Activated T-helper 17 cell treated with anti-CD3 and anti-CD28 coated beads, Interleukin-2, amount 50 U/mL, for 72 hours (primary cell): ENCODE measurements at regions not wholly inside any gene's neighbourhood (a gene's known extent, or its start where the extent isn't known, plus 50 kb on each side); places are given as distances from the start of the nearest gene placed in this dataset.

ENCODE experiments used
- ATAC-seq: fragments of 150-1000 bp; cut with Tn5 transposase; replicated peaks from 2 replicates; pipeline ENCODE4 v1.10.0; 2021; ENCODE audit warnings: mild to moderate bottlenecking, moderate library complexity
- H3K27ac Mint-ChIP-seq: one replicate; pipeline ENCODE4 v1.8.0; 2022; ENCODE audit warnings: mixed read lengths
- H3K27me3 Mint-ChIP-seq: one replicate; pipeline ENCODE4 v1.8.0; 2022; ENCODE audit warnings: mixed read lengths
- H3K36me3 Mint-ChIP-seq: one replicate; pipeline ENCODE4 v1.8.0; 2022; ENCODE audit warnings: low read depth, mild to moderate bottlenecking, mixed read lengths
- H3K4me1 Mint-ChIP-seq: one replicate; pipeline ENCODE4 v1.8.0; 2022; ENCODE audit warnings: mixed read lengths
- H3K4me3 Mint-ChIP-seq: one replicate; pipeline ENCODE4 v1.8.0; 2022; ENCODE audit warnings: mild to moderate bottlenecking, mixed read lengths
- H3K9me3 Mint-ChIP-seq: one replicate; pipeline ENCODE4 v1.8.0; 2022; ENCODE audit warnings: mixed read lengths

GRCh38 chrX:10365532-10366265 lies 208.9 kb downstream of the CLCN4 start:
- Mint-ChIP-seq H3K4me1 (no peaks in the 10 kb centered on the region), H3K4me3 (no peak overlapping the region), H3K27ac (no peak overlapping the region), H3K27me3 (no peaks in the 10 kb centered on the region), H3K9me3 (no peaks in the 10 kb centered on the region), H3K36me3 (no peaks in the 10 kb centered on the region)
- no peak for ATAC-seq

- H3K36me3 Mint-ChIP-seq = no peaks in the 10 kb centered on the region
- ATAC-seq = no peak
- H3K9me3 Mint-ChIP-seq = no peaks in the 10 kb centered on the region
- H3K4me3 Mint-ChIP-seq = no peak overlapping the region
- H3K27ac Mint-ChIP-seq = no peak overlapping the region
- H3K27me3 Mint-ChIP-seq = no peaks in the 10 kb centered on the region
- no peaks in the 10 kb centered on the region for H3K4me1 Mint-ChIP-seq
Observed at GRCh38 chrX:10367406-10367805, 210.6 kb downstream of the CLCN4 start.

GRCh38 chrX:10370976-10371375 lies 214.2 kb downstream of the CLCN4 start:
- Mint-ChIP-seq H3K4me3 (no peak overlapping the region), H3K9me3 (no peaks in the 10 kb centered on the region), H3K36me3 (no peaks in the 10 kb centered on the region), H3K27ac (no peak overlapping the region), H3K4me1 (no peaks in the 10 kb centered on the region), H3K27me3 (no peaks in the 10 kb centered on the region)
- no peak for ATAC-seq

- no peak overlapping the region for H3K4me3 Mint-ChIP-seq
- no peak overlapping the region for H3K27ac Mint-ChIP-seq
- no peaks in the 10 kb centered on the region for H3K36me3 Mint-ChIP-seq
- ATAC-seq = no peak
- no peaks in the 10 kb centered on the region for H3K9me3 Mint-ChIP-seq
- H3K27me3 Mint-ChIP-seq = no peaks in the 10 kb centered on the region
- H3K4me1 Mint-ChIP-seq = no peaks in the 10 kb centered on the region
Observed at GRCh38 chrX:10377427-10377826, 220.7 kb downstream of the CLCN4 start.

- Mint-ChIP-seq H3K9me3 (no peaks in the 10 kb centered on the region), H3K27ac (no peak overlapping the region), H3K36me3 (no peaks in the 10 kb centered on the region), H3K4me1 (no peaks in the 10 kb centered on the region), H3K4me3 (no peak overlapping the region), H3K27me3 (no peaks in the 10 kb centered on the region)
- no peak for ATAC-seq
Observed at GRCh38 chrX:10379878-10380277, 223.1 kb downstream of the CLCN4 start.

GRCh38 chrX:10380300-10380699 lies 223.5 kb downstream of the CLCN4 start:
- H3K4me3 Mint-ChIP-seq = no peak overlapping the region
- H3K36me3 Mint-ChIP-seq = no peaks in the 10 kb centered on the region
- H3K9me3 Mint-ChIP-seq = no peaks in the 10 kb centered on the region
- no peaks in the 10 kb centered on the region for H3K4me1 Mint-ChIP-seq
- H3K27me3 Mint-ChIP-seq = no peaks in the 10 kb centered on the region
- no peak for ATAC-seq
- H3K27ac Mint-ChIP-seq = no peak overlapping the region

GRCh38 chrX:10381193-10381592 lies 224.4 kb downstream of the CLCN4 start:
- Mint-ChIP-seq H3K4me1 (no peaks in the 10 kb centered on the region), H3K27ac (no peak overlapping the region), H3K4me3 (no peak overlapping the region), H3K27me3 (no peaks in the 10 kb centered on the region), H3K9me3 (no peaks in the 10 kb centered on the region), H3K36me3 (no peaks in the 10 kb centered on the region)
- no peak for ATAC-seq

- no peaks in the 10 kb centered on the region for H3K9me3 Mint-ChIP-seq
- H3K4me3 Mint-ChIP-seq = no peak overlapping the region
- no peaks in the 10 kb centered on the region for H3K36me3 Mint-ChIP-seq
- no peaks in the 10 kb centered on the region for H3K4me1 Mint-ChIP-seq
- no peak for ATAC-seq
- no peaks in the 10 kb centered on the region for H3K27me3 Mint-ChIP-seq
- no peak overlapping the region for H3K27ac Mint-ChIP-seq
Observed at GRCh38 chrX:10387011-10387410, 230.2 kb downstream of the CLCN4 start.

- no peak for ATAC-seq
- Mint-ChIP-seq H3K4me3 (no peak overlapping the region), H3K4me1 (no peaks in the 10 kb centered on the region), H3K27me3 (no peaks in the 10 kb centered on the region), H3K27ac (no peak overlapping the region), H3K9me3 (no peaks in the 10 kb centered on the region), H3K36me3 (no peaks in the 10 kb centered on the region)
Observed at GRCh38 chrX:10390187-10390586, 230.2 kb downstream of the MID1 start.

- Mint-ChIP-seq H3K27me3 (no peaks in the 10 kb centered on the region), H3K4me3 (no peak overlapping the region), H3K36me3 (no peaks in the 10 kb centered on the region), H3K4me1 (no peaks in the 10 kb centered on the region), H3K9me3 (peaks cover 4% of the 10 kb centered on the region), H3K27ac (no peak overlapping the region)
- ATAC-seq = no peak
Observed at GRCh38 chrX:10393241-10393640, 227.1 kb downstream of the MID1 start.

GRCh38 chrX:10393899-10394298 lies 226.5 kb downstream of the MID1 start:
- H3K36me3 Mint-ChIP-seq = no peaks in the 10 kb centered on the region

GRCh38 chrX:10395179-10395578 lies 225.2 kb downstream of the MID1 start:
- no peak overlapping the region for H3K4me3 Mint-ChIP-seq
- ATAC-seq = no peak
- no peaks in the 10 kb centered on the region for H3K27me3 Mint-ChIP-seq
- peaks cover 4% of the 10 kb centered on the region for H3K9me3 Mint-ChIP-seq
- H3K36me3 Mint-ChIP-seq = no peaks in the 10 kb centered on the region
- no peak overlapping the region for H3K27ac Mint-ChIP-seq
- no peaks in the 10 kb centered on the region for H3K4me1 Mint-ChIP-seq

More at GRCh38 chrX:10393899-10394298, 226.5 kb downstream of the MID1 start:
- Mint-ChIP-seq H3K4me3 (no peak overlapping the region), H3K4me1 (no peaks in the 10 kb centered on the region), H3K27ac (no peak overlapping the region), H3K9me3 (peaks cover 4% of the 10 kb centered on the region), H3K27me3 (no peaks in the 10 kb centered on the region)
- no peak for ATAC-seq
